HG02938 (cell line): ENCODE measurements at regions not wholly inside any gene's neighbourhood (a gene's known extent, or its start where the extent isn't known, plus 50 kb on each side); places are given as distances from the start of the nearest gene placed in this dataset.

Experiments used
- ATAC-seq: cut with Tn5 transposase; IDR thresholded peaks from one replicate; pipeline ENCODE4 v1.9.1; 2021; ENCODE audit warnings: mild to moderate bottlenecking, moderate library complexity; ENCODE audit not compliant: unreplicated experiment

- ATAC-seq, result no peak
Observed at GRCh38 chr11:131111775-131112174, 195.5 kb upstream of the SNX19 start.

GRCh38 chr11:131118247-131118646 is 202.0 kb upstream of the SNX19 start:
- ATAC-seq, result no peak

- no peak for ATAC-seq
Observed at GRCh38 chr11:131121426-131122333, 205.4 kb upstream of the SNX19 start.

GRCh38 chr11:131122448-131122847 is 206.2 kb upstream of the SNX19 start:
- no peak for ATAC-seq

- ATAC-seq, result no peak
Observed at GRCh38 chr11:131129474-131129873, 213.2 kb upstream of the SNX19 start.

- ATAC-seq, result no peak
Observed at GRCh38 chr11:131135611-131136010, 219.3 kb upstream of the SNX19 start.

- ATAC-seq, result no peak
Observed at GRCh38 chr11:131136486-131136885, 220.2 kb upstream of the SNX19 start.

GRCh38 chr11:131137046-131137445 is 220.8 kb upstream of the SNX19 start:
- ATAC-seq, result no peak

- no peak for ATAC-seq
Observed at GRCh38 chr11:131138731-131139130, 222.5 kb upstream of the SNX19 start.

GRCh38 chr11:131145791-131146190 is 224.6 kb upstream of the NTM start:
- no peak for ATAC-seq

- ATAC-seq, result no peak
Observed at GRCh38 chr11:131146827-131147490, 223.5 kb upstream of the NTM start.

GRCh38 chr11:131154351-131154750 is 216.1 kb upstream of the NTM start:
- ATAC-seq, result no peak

GRCh38 chr11:131157678-131158077 is 212.7 kb upstream of the NTM start:
- no peak for ATAC-seq

GRCh38 chr11:131160846-131161245 is 209.6 kb upstream of the NTM start:
- ATAC-seq, result no peak

GRCh38 chr11:131163613-131164012 is 206.8 kb upstream of the NTM start:
- no peak for ATAC-seq

- no peak for ATAC-seq
Observed at GRCh38 chr11:131165036-131165435, 205.4 kb upstream of the NTM start.

GRCh38 chr11:131168839-131169713 is 201.3 kb upstream of the NTM start:
- no peak for ATAC-seq

GRCh38 chr11:131172011-131172410 is 198.4 kb upstream of the NTM start:
- ATAC-seq, result no peak

GRCh38 chr11:131178020-131178419 is 192.4 kb upstream of the NTM start:
- ATAC-seq, result no peak

- no peak for ATAC-seq
Observed at GRCh38 chr11:131178596-131178995, 191.8 kb upstream of the NTM start.

- ATAC-seq, result no peak
Observed at GRCh38 chr11:131179836-131180235, 190.6 kb upstream of the NTM start.
